ENCODE measurements at regions not wholly inside any gene's neighbourhood (a gene's known extent, or its start where the extent isn't known, plus 50 kb on each side); places are given as distances from the start of the nearest gene placed in this dataset.
A peak's percentile ranks its signal among the peaks of the same experiment; 100 is the strongest.

DNA sequence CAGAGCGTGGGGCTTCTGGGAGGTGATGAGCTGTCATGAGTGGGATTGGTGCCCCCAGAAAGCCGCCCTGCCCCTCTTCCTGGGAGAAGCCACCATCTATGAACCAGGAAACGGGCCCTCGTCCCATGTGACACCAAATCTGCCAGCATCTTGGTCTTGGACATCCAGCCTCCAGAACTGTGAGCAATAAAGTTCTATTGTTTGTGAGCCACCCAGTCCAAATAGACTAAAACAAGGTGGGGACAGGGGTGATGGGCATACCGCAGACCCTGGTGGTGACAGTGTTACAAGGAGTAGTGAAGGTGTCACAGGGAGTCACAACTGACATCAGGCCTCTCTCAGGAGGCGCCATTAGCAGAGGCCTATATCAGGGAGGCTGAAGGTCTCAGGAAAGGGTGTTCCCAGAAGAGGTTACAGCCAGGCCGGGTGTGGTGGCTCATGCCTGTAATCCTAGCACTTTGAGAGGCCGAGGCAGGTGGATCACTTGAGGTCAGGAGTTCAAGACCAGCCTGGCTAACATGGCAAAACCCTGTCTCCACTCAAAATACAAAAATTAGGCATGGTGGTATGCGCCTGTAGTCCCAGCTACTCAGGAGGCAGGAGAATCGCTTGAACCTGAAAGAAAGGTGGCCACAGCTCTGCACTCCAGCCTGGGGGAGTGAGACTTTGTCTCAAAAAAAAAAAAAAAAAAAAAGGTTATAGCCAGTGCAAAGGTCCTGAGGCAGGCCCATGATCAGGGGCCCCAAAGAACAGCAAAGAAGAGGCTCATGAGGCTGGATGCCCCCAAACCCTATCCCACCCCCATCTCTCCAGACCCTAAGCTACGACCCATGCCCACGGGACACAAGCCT is 53.0 kb downstream of the NCOR2 start:
- Histone ChIP-seq H4K5ac (ENCODE audit: insufficient read length, low read depth, low read length) (no peak overlapping the region), H3K4ac (ENCODE audit: low read depth, low read length) (no peak overlapping the region), H2AK5ac (ENCODE audit: insufficient read length, low read length) (no peak overlapping the region), H2BK20ac (ENCODE audit: low read depth, low read length, poor library complexity, severe bottlenecking) (no peak overlapping the region), H3K18ac (ENCODE audit: insufficient read length, low read depth, low read length) (no peak overlapping the region), H3K9ac (ENCODE audit: extremely low read depth, insufficient read length, low read length) (no peak overlapping the region), H2BK120ac (ENCODE audit: low read depth, low read length, poor library complexity, severe bottlenecking) (no peak overlapping the region), H3K27ac (ENCODE audit: insufficient read length, low read depth, low read length) (no peak overlapping the region), H4K20me1 (ENCODE audit: control insufficient read depth, insufficient read depth, insufficient read length) (peaks cover 2% of the 10 kb centered on the region), H3K27me3 (ENCODE audit: insufficient read depth, low read length) (no peaks in the 10 kb centered on the region), H2BK15ac (ENCODE audit: low read depth, low read length) (no peak overlapping the region), H3K79me1 (ENCODE audit: insufficient read depth, low read depth, low read length, poor library complexity, severe bottlenecking) (peaks cover 8% of the 10 kb centered on the region), H3K23ac (ENCODE audit: insufficient read length, low read depth, low read length) (no peak overlapping the region), H3K56ac (ENCODE audit: insufficient read length, low read depth, low read length) (no peak overlapping the region), H4K91ac (ENCODE audit: insufficient read length, low read depth, low read length) (peak overlapping the region; percentile 69), H3K4me1 (ENCODE audit: insufficient read depth, low read length) (no peaks in the 10 kb centered on the region; the same call in 1 of the 2 replicates), H3K79me2 (ENCODE audit: insufficient read depth, low read length) (peaks cover 21% of the 10 kb centered on the region; the same call in 1 of the 2 replicates), H3T11ph (ENCODE audit: low read length) (no peak overlapping the region), H3K9me3 (ENCODE audit: control insufficient read depth, low read depth, low read length) (no peaks in the 10 kb centered on the region), H4K8ac (replicated peaks; ENCODE audit: insufficient read length, low read depth, low read length) (no peak overlapping the region), H3K4me2 (ENCODE audit: insufficient read depth, insufficient read length, low read length) (no peak overlapping the region), H2BK12ac (ENCODE audit: insufficient read length, low read depth, low read length) (no peak overlapping the region), H2BK5ac (ENCODE audit: insufficient read length, low read length) (no peak overlapping the region), H3K23me2 (ENCODE audit: insufficient read length, low read depth, low read length, poor library complexity, severe bottlenecking) (no peaks in the 10 kb centered on the region), H2AFZ (ENCODE audit: low read length) (no peak overlapping the region), H3K14ac (ENCODE audit: insufficient read depth, low read length) (no peak overlapping the region)
- peak overlapping the region; percentile 80 to 99 (median 98) for H3K27ac Mint-ChIP-seq
- H3K36me3 Mint-ChIP-seq (ENCODE audit: insufficient read depth in 1 of 3, low read depth in 3 of 3) = peaks cover 12 to 17% (median 14%) of the 10 kb centered on the region in 3 experiments; a peak in 6 of 7 replicates
- peaks cover 63 to 64% of the 10 kb centered on the region in 2 experiments for H3K4me1 Mint-ChIP-seq
- peak overlapping the region in 1 of 2 experiments; percentile 44; a peak in 2 of 5 replicates for H3K4me3 Mint-ChIP-seq
- TF ChIP-seq, protein P1, sequence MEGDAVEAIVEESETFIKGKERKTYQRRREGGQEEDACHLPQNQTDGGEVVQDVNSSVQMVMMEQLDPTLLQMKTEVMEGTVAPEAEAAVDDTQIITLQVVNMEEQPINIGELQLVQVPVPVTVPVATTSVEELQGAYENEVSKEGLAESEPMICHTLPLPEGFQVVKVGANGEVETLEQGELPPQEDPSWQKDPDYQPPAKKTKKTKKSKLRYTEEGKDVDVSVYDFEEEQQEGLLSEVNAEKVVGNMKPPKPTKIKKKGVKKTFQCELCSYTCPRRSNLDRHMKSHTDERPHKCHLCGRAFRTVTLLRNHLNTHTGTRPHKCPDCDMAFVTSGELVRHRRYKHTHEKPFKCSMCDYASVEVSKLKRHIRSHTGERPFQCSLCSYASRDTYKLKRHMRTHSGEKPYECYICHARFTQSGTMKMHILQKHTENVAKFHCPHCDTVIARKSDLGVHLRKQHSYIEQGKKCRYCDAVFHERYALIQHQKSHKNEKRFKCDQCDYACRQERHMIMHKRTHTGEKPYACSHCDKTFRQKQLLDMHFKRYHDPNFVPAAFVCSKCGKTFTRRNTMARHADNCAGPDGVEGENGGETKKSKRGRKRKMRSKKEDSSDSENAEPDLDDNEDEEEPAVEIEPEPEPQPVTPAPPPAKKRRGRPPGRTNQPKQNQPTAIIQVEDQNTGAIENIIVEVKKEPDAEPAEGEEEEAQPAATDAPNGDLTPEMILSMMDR (conservative IDR thresholded peaks at IDR 0.05) = no peak
- peaks cover 2% of the 10 kb centered on the region; the same call in 1 of the 2 replicates for H3K27me3 Mint-ChIP-seq (ENCODE audit: low read depth)
- DNase-seq = no peak
- WGBS (ENCODE audit: extremely low coverage, insufficient read length, low lambda C conversion rate) = no CpG with 5 or more reads among the region's 12 CpGs
- peaks cover 0 to 3% of the 10 kb centered on the region in 2 experiments; a peak in 2 of 5 replicates for H3K9me3 Mint-ChIP-seq

Data from H9 (cell line).